ENCODE measurements at regions not wholly inside any gene's neighbourhood (a gene's known extent, or its start where the extent isn't known, plus 50 kb on each side); places are given as distances from the start of the nearest gene placed in this dataset.

DNA sequence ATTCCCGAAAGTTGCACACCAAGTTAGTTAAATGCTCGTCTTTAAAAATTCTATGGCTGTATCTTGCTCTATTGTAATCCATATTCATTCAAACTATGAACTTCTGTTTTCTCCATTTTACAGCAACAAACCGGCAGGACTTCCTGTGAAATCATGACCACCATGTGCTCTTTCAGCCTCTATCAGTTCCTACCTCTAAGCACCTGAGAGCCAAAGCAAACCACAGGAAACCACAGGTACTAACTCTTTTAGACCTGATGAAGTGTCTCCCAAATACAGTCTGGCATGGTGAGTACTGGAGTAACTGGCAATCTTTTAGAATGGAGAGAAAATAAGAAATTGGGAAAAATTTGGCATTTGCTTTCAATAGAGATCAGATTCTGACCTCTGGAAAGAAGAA is 186.5 kb upstream of the SLITRK3 start:
- CTCF ChIA-PET = no interaction called here
- intact Hi-C loops (cut with micrococcal nuclease) = no loop called here
- Histone ChIP-seq H3K4me3 (replicated peaks in 1 of 2; ENCODE audit: low read depth in 1 of 2, low read length in 2 of 2) (no peak overlapping the region), H2AFZ (ENCODE audit: low read depth, low read length, poor library complexity, severe bottlenecking) (no peak overlapping the region), H3K9ac (ENCODE audit: low read length) (no peak overlapping the region), H3K4me1 (ENCODE audit: control insufficient read depth in 1 of 2, insufficient read depth in 2 of 2, low read length in 2 of 2) (no peaks in the 10 kb centered on the region), H3K9me2 (ENCODE audit: insufficient read depth) (no peaks in the 10 kb centered on the region; the same call in 1 of the 2 replicates), H3K36me3 (ENCODE audit: control insufficient read depth in 1 of 2, insufficient read depth in 2 of 2, low read length in 2 of 2) (no peaks in the 10 kb centered on the region), H3K9me3 (ENCODE audit: control insufficient read depth in 1 of 2, insufficient read depth in 1 of 2, low read depth in 1 of 2, low read length in 2 of 2) (no peaks in the 10 kb centered on the region), H3K4me2 (ENCODE audit: low read length) (no peak overlapping the region), H3K27ac (ENCODE audit: low read depth, low read length) (no peak overlapping the region), H3K27me3 (ENCODE audit: insufficient read depth, low read length) (no peaks in the 10 kb centered on the region), H4K20me1 (ENCODE audit: insufficient read depth) (no peaks in the 10 kb centered on the region), H3K79me2 (ENCODE audit: insufficient read depth, low read length) (no peaks in the 10 kb centered on the region)
- no TSS peak for BruUV-seq (replicated peaks)
- ATAC-seq (no peak), DNase-seq (ENCODE audit: low read depth, low spot score) (no peak)
- TF ChIP-seq TCF7L2 (IDR thresholded peaks at IDR 0.05; ENCODE audit: borderline replicate concordance, extremely low read depth, insufficient read depth, insufficient read length) (no peak), ZNF274 (IDR thresholded peaks at IDR 0.05; ENCODE audit: low read depth, low read length) (no peak), CEBPB (IDR thresholded peaks at IDR 0.05; ENCODE audit: low read depth) (no peak), YY1 (IDR thresholded peaks at IDR 0.05; ENCODE audit: extremely low read depth, insufficient replicate concordance, low read depth, low read length) (no peak), EGR1 (IDR thresholded peaks at IDR 0.05; ENCODE audit: low read depth) (no peak), ZFX (IDR thresholded peaks at IDR 0.05) (no peak), RAD21 (IDR thresholded peaks at IDR 0.05; ENCODE audit: low read depth) (no peak), FOSL1 (IDR thresholded peaks at IDR 0.05; ENCODE audit: low read depth) (no peak), SRF (IDR thresholded peaks at IDR 0.05; ENCODE audit: low read depth) (no peak), POLR2AphosphoS5 (IDR thresholded peaks at IDR 0.05; ENCODE audit: low read depth, low read length) (no peak), EZH2phosphoT487 (IDR thresholded peaks at IDR 0.05; ENCODE audit: borderline replicate concordance) (no peak), POLR2A (IDR thresholded peaks at IDR 0.05; ENCODE audit: borderline replicate concordance, extremely low read depth, insufficient read depth, insufficient read length) (no peak), SIN3A (IDR thresholded peaks at IDR 0.05; ENCODE audit: low read depth) (no peak), SP1 (IDR thresholded peaks at IDR 0.05; ENCODE audit: low read depth) (no peak), CBX3 (IDR thresholded peaks at IDR 0.05; ENCODE audit: low read depth) (no peak)
- TF ChIP-seq, protein P1, sequence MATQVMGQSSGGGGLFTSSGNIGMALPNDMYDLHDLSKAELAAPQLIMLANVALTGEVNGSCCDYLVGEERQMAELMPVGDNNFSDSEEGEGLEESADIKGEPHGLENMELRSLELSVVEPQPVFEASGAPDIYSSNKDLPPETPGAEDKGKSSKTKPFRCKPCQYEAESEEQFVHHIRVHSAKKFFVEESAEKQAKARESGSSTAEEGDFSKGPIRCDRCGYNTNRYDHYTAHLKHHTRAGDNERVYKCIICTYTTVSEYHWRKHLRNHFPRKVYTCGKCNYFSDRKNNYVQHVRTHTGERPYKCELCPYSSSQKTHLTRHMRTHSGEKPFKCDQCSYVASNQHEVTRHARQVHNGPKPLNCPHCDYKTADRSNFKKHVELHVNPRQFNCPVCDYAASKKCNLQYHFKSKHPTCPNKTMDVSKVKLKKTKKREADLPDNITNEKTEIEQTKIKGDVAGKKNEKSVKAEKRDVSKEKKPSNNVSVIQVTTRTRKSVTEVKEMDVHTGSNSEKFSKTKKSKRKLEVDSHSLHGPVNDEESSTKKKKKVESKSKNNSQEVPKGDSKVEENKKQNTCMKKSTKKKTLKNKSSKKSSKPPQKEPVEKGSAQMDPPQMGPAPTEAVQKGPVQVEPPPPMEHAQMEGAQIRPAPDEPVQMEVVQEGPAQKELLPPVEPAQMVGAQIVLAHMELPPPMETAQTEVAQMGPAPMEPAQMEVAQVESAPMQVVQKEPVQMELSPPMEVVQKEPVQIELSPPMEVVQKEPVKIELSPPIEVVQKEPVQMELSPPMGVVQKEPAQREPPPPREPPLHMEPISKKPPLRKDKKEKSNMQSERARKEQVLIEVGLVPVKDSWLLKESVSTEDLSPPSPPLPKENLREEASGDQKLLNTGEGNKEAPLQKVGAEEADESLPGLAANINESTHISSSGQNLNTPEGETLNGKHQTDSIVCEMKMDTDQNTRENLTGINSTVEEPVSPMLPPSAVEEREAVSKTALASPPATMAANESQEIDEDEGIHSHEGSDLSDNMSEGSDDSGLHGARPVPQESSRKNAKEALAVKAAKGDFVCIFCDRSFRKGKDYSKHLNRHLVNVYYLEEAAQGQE (IDR thresholded peaks at IDR 0.05; ENCODE audit: low read depth) = no peak
- TF ChIP-seq, protein P2, sequence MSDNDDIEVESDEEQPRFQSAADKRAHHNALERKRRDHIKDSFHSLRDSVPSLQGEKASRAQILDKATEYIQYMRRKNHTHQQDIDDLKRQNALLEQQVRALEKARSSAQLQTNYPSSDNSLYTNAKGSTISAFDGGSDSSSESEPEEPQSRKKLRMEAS (IDR thresholded peaks at IDR 0.05) = no peak
- RAD21 ChIA-PET (ENCODE audit: low non-redundant PET in 1 of 2, low total read pairs in 2 of 2, uncharacterized antibody in 2 of 2, unreplicated experiment in 2 of 2) = no interaction called here
- POLR2A ChIA-PET = no interaction called here
